HG02885 (cell line): ENCODE measurements at regions not wholly inside any gene's neighbourhood (a gene's known extent, or its start where the extent isn't known, plus 50 kb on each side); places are given as distances from the start of the nearest gene placed in this dataset.
"Not testable (repeated sequence)": the region's sequence is repeated elsewhere in the genome, so short reads cannot be mapped to it uniquely, and the experiment has no call there.

Experiments
- ATAC-seq: cut with Tn5 transposase; IDR thresholded peaks from one replicate; pipeline ENCODE4 v1.9.1; 2021; ENCODE audit warnings: mild to moderate bottlenecking; ENCODE audit not compliant: unreplicated experiment, poor library complexity

DNA sequence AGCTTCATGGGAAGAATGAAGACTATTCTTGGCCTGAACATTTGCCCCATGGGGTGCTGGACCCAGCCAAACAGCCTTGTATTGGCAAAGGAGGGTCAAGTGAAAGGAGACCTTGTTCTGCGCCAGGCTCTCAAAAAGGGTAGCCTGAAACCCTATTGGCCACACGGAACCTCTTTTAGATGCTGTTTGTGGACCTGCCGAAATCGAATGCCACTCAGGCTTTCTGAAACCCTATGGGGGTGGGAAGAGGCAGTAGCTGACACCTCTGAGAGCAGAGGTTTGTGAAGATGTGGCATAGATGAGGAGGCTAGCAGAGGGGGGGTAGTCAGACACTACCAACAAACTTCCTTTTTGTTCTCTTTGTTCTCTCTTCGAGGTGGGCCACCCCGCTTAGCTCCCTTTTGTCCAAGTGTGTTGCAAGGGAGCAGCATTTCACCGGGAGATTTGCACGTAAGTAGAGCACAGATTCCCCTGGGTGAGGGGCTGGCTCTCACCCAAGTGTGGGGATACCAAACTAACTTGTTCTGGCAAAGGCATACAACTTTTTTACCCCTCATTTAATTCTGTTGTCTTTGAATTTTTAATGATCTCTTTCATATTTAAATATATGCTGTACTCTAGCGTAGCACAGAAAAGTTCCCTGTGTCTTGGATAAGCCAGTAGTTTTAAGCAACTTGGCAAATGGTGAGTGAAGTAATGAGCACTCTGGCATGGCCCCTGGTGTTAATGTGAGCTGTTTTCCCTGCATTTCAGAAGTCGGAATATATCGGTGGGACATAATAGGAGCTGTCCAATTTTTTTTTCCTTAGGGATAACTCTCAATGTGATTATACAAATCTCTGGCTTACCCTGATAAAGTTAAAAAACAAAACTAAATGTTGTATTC, 107.7 kb downstream of the SEPTIN7 start:
- ATAC-seq = no peak

DNA sequence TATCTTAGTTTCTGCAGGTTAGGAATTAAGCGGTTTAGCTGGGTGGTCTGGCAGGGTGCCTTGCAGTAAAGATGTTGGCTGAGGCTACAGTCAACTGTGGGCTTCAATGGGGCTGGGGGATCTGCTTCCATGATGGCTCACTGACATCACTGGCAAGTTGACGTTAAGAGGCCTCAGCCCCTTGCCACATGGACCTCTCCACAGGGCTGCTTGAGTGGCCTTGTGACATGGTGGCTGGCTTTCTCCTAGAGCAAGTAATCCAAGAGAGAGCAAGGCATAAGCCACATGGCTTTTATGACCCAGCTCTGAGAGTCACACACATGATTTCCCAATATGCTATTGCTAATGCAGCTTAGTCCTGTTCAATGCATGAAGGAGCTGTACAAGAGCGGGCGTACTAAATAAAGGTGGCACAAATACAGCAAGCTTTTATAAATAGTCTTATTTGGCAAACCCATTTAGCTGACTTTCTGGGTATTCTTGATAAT, 109.1 kb downstream of the SEPTIN7 start:
- no peak for ATAC-seq

- ATAC-seq = not testable (repeated sequence)
Measured at GRCh38 chr7:35910621-35911020, 109.8 kb downstream of the SEPTIN7 start.

GRCh38 chr7:35913350-35913749, 112.5 kb downstream of the SEPTIN7 start:
- ATAC-seq = not testable (repeated sequence)

DNA sequence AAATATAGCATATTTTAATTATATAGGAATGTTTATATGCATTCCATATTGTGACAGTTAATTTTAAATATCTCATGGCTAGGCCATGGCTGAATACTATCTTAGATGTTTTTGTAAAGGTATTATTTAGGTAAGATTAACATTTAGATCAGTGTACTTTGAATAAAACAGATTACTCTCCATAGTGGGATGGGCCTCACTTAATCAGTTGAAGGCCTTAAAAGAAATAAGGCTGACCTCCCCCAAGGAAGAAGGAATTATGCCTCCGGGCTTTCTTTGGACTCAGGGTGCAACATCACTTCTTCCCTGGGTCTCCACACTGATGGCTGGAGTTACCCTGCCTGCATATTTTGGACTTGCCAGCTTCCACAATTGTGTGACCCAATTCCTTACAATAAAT, 113.4 kb downstream of the SEPTIN7 start:
- ATAC-seq = not testable (repeated sequence)

GRCh38 chr7:35915247-35915955, 114.5 kb downstream of the SEPTIN7 start:
- ATAC-seq = not testable (repeated sequence)

- not testable (repeated sequence) for ATAC-seq
Measured at GRCh38 chr7:35918217-35918616, 117.4 kb downstream of the SEPTIN7 start.

- ATAC-seq = peak; percentile 75
Measured at GRCh38 chr7:35919607-35920006, 118.8 kb downstream of the SEPTIN7 start.

- not testable (repeated sequence) for ATAC-seq
Measured at GRCh38 chr7:35921338-35921737, 120.5 kb downstream of the SEPTIN7 start.

DNA sequence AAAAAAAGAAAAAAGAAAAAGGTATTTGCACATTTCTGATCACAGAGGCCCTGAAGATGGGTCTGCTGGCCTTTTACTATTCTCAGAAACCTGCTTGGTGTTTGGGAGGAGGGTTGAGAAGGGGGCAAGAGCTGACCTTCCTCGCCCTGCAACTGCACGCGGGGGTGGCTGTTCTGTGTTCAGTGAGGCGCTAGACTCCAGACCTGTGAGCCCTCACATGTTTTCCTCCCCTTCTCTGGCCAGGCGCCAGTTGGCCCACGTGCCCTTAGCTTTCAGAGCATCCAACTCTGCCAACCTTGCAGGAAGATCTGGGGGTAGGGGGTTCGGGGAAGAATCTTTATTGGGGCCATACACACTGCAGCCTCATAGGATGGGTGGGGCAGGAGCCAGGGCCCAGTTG, 123.8 kb downstream of the SEPTIN7 start:
- ATAC-seq = not testable (repeated sequence)

DNA sequence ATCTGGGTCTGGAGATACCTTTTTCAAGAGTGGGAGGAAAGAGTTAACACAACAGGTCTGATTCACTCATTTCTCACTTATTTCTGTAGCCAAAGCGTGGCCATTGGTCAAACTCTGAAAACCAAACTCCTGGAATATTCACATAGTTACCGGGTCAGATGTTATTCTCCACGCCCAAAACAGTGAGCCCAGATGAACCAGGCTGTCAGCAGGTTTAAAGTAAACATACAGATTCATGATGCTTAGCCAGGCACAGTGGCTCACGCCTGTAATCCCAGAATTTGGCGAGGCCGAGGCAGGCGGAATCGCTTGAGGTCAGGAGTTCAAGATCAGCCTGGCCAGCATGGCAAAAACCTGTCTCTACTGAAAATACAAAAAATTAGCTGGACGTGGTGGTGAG, 126.1 kb downstream of the SEPTIN7 start:
- not testable (repeated sequence) for ATAC-seq

DNA sequence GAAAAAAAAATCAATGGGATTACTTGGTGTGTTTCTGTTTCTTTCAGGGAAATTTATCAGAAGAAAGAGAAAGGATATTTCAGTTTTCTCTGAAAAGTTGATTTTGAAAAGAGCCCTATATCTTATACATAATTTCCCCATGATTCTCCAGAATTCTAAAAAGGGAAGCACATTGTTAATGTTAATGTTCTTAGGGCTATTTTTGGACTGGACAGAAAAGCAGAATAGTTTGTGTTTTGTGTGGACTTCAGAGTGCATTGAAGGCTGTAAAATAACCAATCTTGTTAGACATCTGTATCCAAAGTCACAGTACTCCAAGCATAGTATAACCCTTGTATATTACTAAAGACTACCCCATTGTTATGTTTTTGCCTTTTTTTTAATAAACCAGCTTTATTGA, 130.3 kb downstream of the SEPTIN7 start:
- ATAC-seq = not testable (repeated sequence)

- not testable (repeated sequence) for ATAC-seq
Measured at GRCh38 chr7:35931551-35931950, 130.7 kb downstream of the SEPTIN7 start.

- not testable (repeated sequence) for ATAC-seq
Measured at GRCh38 chr7:35940695-35941094, 139.8 kb downstream of the SEPTIN7 start.

- ATAC-seq = not testable (repeated sequence)
Measured at GRCh38 chr7:35945621-35946020, 144.8 kb downstream of the SEPTIN7 start.

- ATAC-seq = not testable (repeated sequence)
Measured at GRCh38 chr7:35955735-35956134, 154.9 kb downstream of the SEPTIN7 start.

- not testable (repeated sequence) for ATAC-seq
Measured at GRCh38 chr7:35956988-35957387, 156.1 kb downstream of the SEPTIN7 start.

- not testable (repeated sequence) for ATAC-seq
Measured at GRCh38 chr7:35961260-35961659, 160.4 kb downstream of the SEPTIN7 start.

- ATAC-seq = not testable (repeated sequence)
Measured at GRCh38 chr7:35962607-35963006, 161.8 kb downstream of the SEPTIN7 start.

DNA sequence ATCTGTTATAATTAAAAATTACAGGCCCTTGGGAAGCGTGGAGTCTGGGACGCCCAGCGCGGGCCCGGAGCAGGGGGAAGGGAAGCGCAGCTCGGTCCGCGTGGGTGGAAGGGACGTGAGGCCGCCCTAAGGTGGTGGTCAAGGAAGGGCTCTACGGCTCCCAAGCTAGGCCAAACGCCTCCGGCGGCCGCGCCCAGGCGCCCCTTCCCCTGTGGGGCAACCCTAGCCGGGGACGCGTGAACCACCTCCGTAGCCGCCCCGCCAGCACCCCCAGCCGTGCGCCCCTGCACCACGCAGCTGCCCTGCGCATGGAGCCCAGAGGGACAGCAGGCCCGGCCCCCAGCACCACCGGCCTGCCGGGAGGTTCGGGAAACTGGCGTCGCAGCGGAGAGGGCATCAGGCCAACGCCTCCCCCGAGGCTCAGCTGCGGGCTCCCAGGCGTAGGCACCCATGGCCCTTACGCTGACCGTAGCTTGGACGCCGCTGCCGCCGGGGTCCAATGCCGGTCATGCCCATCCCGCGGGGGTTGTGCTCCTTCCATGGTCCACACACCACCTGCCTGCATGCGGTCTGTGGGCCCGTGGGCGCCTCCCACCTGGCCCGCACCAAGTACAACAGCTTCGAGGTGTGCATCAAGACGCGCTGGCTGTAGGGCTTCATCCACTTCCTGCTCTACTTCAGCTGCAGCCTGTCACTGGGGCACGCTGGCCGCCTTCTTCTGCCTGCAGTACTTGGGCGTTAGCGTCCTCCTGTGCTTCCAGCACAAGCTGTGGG, 166.7 kb downstream of the SEPTIN7 start:
- no peak for ATAC-seq
